Upper lobe of right lung (tissue), 1 donor: ENCODE measurements at regions not wholly inside any gene's neighbourhood (a gene's known extent, or its start where the extent isn't known, plus 50 kb on each side); places are given as distances from the start of the nearest gene placed in this dataset.

Experiments
- ATAC-seq: fragments of 200-7000 bp; cut with Tn5 transposase; one replicate; pipeline ENCODE4 v1.9.1; 2020; ENCODE audit warnings: mild to moderate bottlenecking, moderate library complexity
- DNase-seq: peaks from one replicate; pipeline ENCODE4 v3.0.0-alpha.2; 2020
- H3K27ac ChIP-seq: fragments of 200-600 bp; one replicate; pipeline ENCODE4 v1.8.0; 2022
- H3K27me3 ChIP-seq: fragments of 200-600 bp; one replicate; pipeline ENCODE4 v1.8.0; 2022; ENCODE audit warnings: mild to moderate bottlenecking
- H3K36me3 ChIP-seq: fragments of 200-600 bp; one replicate; pipeline ENCODE4 v1.8.0; 2022
- H3K4me1 ChIP-seq: fragments of 200-600 bp; one replicate; pipeline ENCODE4 v1.8.0; 2022
- H3K4me3 ChIP-seq: fragments of 200-600 bp; one replicate; pipeline ENCODE4 v1.8.0; 2022; ENCODE audit warnings: mild to moderate bottlenecking
- H3K9me3 ChIP-seq: fragments of 200-600 bp; one replicate; pipeline ENCODE4 v1.8.0; 2022
- CTCF ChIP-seq: fragments of 200-600 bp; IDR thresholded peaks from one replicate; pipeline ENCODE4 v1.8.0; 2022; ENCODE audit warnings: antibody characterized with exemption
- intact Hi-C: fragments of 100-400 bp; cut with DNase I; formaldehyde crosslinking; loops from one replicate; pipeline ENCODE4 v1.11.0; 2022
- donor health status: DM: no; HTN: yes; CAD: no; lungs with severe emphysema.

GRCh38 chr2:23021311-23022120 is 363.5 kb upstream of the KLHL29 start:
- Histone ChIP-seq H3K27me3 (no peaks in the 10 kb centered on the region), H3K36me3 (no peaks in the 10 kb centered on the region), H3K9me3 (no peaks in the 10 kb centered on the region), H3K27ac (no peak overlapping the region), H3K4me3 (no peak overlapping the region), H3K4me1 (no peaks in the 10 kb centered on the region)
- no peak for TF ChIP-seq CTCF
- intact Hi-C loops: no loop called here
- DNase-seq (no peak), ATAC-seq (no peak)

- no peak for DNase-seq
- intact Hi-C loops: no loop called here
- TF ChIP-seq CTCF: no peak
- Histone ChIP-seq H3K4me3 (no peak overlapping the region), H3K4me1 (no peaks in the 10 kb centered on the region), H3K9me3 (no peaks in the 10 kb centered on the region), H3K36me3 (no peaks in the 10 kb centered on the region), H3K27me3 (no peaks in the 10 kb centered on the region), H3K27ac (no peak overlapping the region)
- no peak for ATAC-seq
These were observed 361.3 kb upstream of the KLHL29 start for GRCh38 chr2:23023722-23024121.

GRCh38 chr2:23026671-23027070 is 358.3 kb upstream of the KLHL29 start:
- no peak for ATAC-seq
- intact Hi-C loops: no loop called here

GRCh38 chr2:23027396-23027795 is 357.6 kb upstream of the KLHL29 start:
- no peaks in the 10 kb centered on the region for H3K36me3 ChIP-seq
- H3K4me1 ChIP-seq: no peaks in the 10 kb centered on the region
- H3K9me3 ChIP-seq: no peaks in the 10 kb centered on the region
- no peaks in the 10 kb centered on the region for H3K27me3 ChIP-seq
- TF ChIP-seq CTCF: no peak
- H3K27ac ChIP-seq: no peak overlapping the region
- intact Hi-C loops: no loop called here
- no peak overlapping the region for H3K4me3 ChIP-seq
- DNase-seq: no peak
- ATAC-seq: no peak

More at GRCh38 chr2:23026671-23027070, 358.3 kb upstream of the KLHL29 start:
- Histone ChIP-seq H3K9me3 (no peaks in the 10 kb centered on the region), H3K27ac (no peak overlapping the region), H3K36me3 (no peaks in the 10 kb centered on the region), H3K27me3 (no peaks in the 10 kb centered on the region), H3K4me3 (no peak overlapping the region), H3K4me1 (no peaks in the 10 kb centered on the region)
- DNase-seq: no peak
- TF ChIP-seq CTCF: no peak

- Histone ChIP-seq H3K27ac (no peak overlapping the region), H3K36me3 (no peaks in the 10 kb centered on the region), H3K4me3 (no peak overlapping the region), H3K4me1 (no peaks in the 10 kb centered on the region), H3K27me3 (no peaks in the 10 kb centered on the region), H3K9me3 (no peaks in the 10 kb centered on the region)
- intact Hi-C loops: no loop called here
- no peak for ATAC-seq
- TF ChIP-seq CTCF: no peak
- DNase-seq: no peak
These were observed 356.9 kb upstream of the KLHL29 start for GRCh38 chr2:23028106-23028505.
